ENCODE measurements at regions not wholly inside any gene's neighbourhood (a gene's known extent, or its start where the extent isn't known, plus 50 kb on each side); places are given as distances from the start of the nearest gene placed in this dataset.

- no peak for TF ChIP-seq CTCF (IDR thresholded peaks at IDR 0.05; ENCODE audit: low read depth, low read length, missing control alignments)
- no peak for DNase-seq (ENCODE audit: extremely low read depth, low read depth)
- H3K4me3 ChIP-seq (replicated peaks; ENCODE audit: low read depth, low read length): no peak overlapping the region
These were observed 580.1 kb upstream of the ADGRL2 start for GRCh38 chr1:81220614-81221071.

GRCh38 chr1:81217058-81217457, 583.7 kb upstream of the ADGRL2 start:
- no peak for TF ChIP-seq CTCF (IDR thresholded peaks at IDR 0.05; ENCODE audit: low read depth, low read length, missing control alignments)

GRCh38 chr1:81213279-81213678, 587.5 kb upstream of the ADGRL2 start:
- H3K4me3 ChIP-seq (replicated peaks; ENCODE audit: low read depth, low read length): no peak overlapping the region
- no peak for DNase-seq (ENCODE audit: extremely low read depth, low read depth)
- no peak for TF ChIP-seq CTCF (IDR thresholded peaks at IDR 0.05; ENCODE audit: low read depth, low read length, missing control alignments)

More at GRCh38 chr1:81217058-81217457, 583.7 kb upstream of the ADGRL2 start:
- no peak for DNase-seq (ENCODE audit: extremely low read depth, low read depth)
- H3K4me3 ChIP-seq (replicated peaks; ENCODE audit: low read depth, low read length): no peak overlapping the region

- H3K4me3 ChIP-seq (replicated peaks; ENCODE audit: low read depth, low read length): no peak overlapping the region
- TF ChIP-seq CTCF (IDR thresholded peaks at IDR 0.05; ENCODE audit: low read depth, low read length, missing control alignments): no peak
- DNase-seq (ENCODE audit: extremely low read depth, low read depth): no peak
These were observed 591.3 kb upstream of the ADGRL2 start for GRCh38 chr1:81209461-81209860.

- no peak overlapping the region for H3K4me3 ChIP-seq (replicated peaks; ENCODE audit: low read depth, low read length)
- DNase-seq (ENCODE audit: extremely low read depth, low read depth): no peak
- no peak for TF ChIP-seq CTCF (IDR thresholded peaks at IDR 0.05; ENCODE audit: low read depth, low read length, missing control alignments)
These were observed 592.3 kb upstream of the ADGRL2 start for GRCh38 chr1:81208441-81208840.

- H3K4me3 ChIP-seq (replicated peaks; ENCODE audit: low read depth, low read length): no peak overlapping the region
- no peak for DNase-seq (ENCODE audit: extremely low read depth, low read depth)
- no peak for TF ChIP-seq CTCF (IDR thresholded peaks at IDR 0.05; ENCODE audit: low read depth, low read length, missing control alignments)
These were observed 594.8 kb upstream of the ADGRL2 start for GRCh38 chr1:81205956-81206355.

- no peak overlapping the region for H3K4me3 ChIP-seq (replicated peaks; ENCODE audit: low read depth, low read length)
- no peak for DNase-seq (ENCODE audit: extremely low read depth, low read depth)
- no peak for TF ChIP-seq CTCF (IDR thresholded peaks at IDR 0.05; ENCODE audit: low read depth, low read length, missing control alignments)
These were observed 599.0 kb upstream of the ADGRL2 start for GRCh38 chr1:81201779-81202178.
